HTR-8/SVneo (cell line): ENCODE measurements at regions not wholly inside any gene's neighbourhood (a gene's known extent, or its start where the extent isn't known, plus 50 kb on each side); places are given as distances from the start of the nearest gene placed in this dataset.
"Not testable (repeated sequence)": the region's sequence is repeated elsewhere in the genome, so short reads cannot be mapped to it uniquely, and the experiment has no call there.

Source experiments
- DNase-seq: peaks from one replicate; pipeline ENCODE4 v3.0.0; 2011; ENCODE audit warnings: low spot score, mixed read lengths; ENCODE audit not compliant: insufficient read length
- FAIRE-seq: peaks from 2 replicates; lab custom pipeline; 2011; peaks lifted over from hg19 to GRCh38; lab: Jason Lieb, UNC

GRCh38 chr4:14002331-14002730 lies 374.8 kb upstream of the BOD1L1 start:
- DNase-seq, FAIRE-seq: not testable (repeated sequence)

DNA sequence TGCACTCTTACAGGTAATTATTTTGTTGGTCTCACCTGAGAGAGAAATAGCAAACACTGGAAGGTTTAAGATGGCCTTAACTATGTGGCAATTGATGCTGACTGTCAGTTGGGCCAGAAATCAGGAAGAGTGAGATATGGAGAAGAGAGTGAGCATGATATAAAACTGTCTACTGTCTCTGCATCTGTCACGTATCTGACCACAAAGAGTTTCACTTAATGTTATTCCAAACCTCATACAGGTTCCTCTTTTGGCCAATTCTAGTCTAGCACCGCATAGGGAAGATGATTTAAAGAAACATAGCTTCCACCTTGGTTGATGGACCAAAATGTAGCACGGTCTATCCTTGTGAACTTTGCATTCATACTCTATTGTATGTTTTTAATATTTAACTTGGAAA lies 381.0 kb upstream of the BOD1L1 start:
- no peak for DNase-seq
- no peak for FAIRE-seq

GRCh38 chr4:14018191-14018853 lies 390.8 kb upstream of the BOD1L1 start:
- no peak for DNase-seq
- FAIRE-seq: no peak

DNA sequence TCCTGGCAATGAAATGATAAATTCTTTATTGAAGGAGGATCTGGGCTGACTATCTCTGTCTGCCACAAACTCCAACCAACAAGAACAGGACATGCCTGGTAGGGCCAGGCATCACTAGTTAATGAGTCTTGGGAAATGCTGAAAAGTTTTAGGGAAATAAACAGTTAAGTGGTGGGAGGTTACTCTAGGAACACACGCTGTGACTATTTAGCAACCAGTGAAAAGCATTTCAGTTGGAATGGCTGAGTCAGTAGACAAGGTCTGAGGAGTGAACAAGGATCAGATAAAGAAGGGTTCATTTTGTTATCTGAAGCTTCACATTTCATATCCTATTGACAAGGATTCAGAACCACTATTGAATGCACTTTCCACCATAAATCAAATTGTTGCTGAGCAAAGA lies 394.9 kb upstream of the BOD1L1 start:
- DNase-seq (no peak), FAIRE-seq (no peak)

- FAIRE-seq (no peak), DNase-seq (peak; percentile 3)
These were observed 395.5 kb upstream of the BOD1L1 start for GRCh38 chr4:14023036-14023435.

DNA sequence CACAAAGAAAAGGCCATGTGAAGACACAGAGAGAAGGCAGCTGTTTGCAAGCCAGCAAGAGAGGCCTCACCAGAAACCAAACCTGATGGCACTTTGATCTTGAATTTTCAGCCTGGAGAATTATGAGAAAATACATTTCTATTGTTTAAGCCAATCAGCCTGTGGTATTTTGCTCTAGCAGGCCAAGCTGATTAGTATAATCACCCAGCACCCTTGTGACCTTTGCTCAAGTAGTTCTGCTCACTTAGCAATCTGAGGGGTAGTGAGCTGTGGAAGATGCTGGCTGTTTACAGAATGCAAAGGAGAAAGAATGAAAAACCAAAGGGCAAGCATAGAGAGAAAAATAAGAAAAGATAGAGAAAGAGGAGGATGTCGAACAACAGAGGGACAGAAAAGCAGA lies 396.4 kb upstream of the BOD1L1 start:
- no peak for FAIRE-seq
- DNase-seq: no peak

- DNase-seq (no peak), FAIRE-seq (no peak)
These were observed 397.6 kb upstream of the BOD1L1 start for GRCh38 chr4:14025111-14025510.

DNA sequence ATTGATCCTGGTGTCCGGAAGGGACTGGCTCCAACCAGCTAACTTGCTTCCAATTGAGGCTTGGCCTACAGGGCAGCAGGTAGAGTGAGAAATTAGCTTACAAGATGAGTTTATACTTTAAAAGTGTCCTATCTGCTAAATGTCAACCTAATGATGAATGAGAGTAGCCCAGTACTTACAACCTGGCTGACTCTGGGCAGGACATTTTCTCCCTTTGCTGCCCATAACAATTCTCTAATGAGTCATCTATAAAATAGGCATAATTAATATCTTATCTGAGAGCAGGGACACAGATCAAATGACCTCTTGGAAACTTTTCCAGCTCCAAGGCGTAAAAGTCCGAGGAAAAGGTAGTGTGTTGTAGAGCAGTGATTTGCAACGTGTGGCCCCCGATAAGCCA lies 398.4 kb upstream of the BOD1L1 start:
- DNase-seq: no peak
- FAIRE-seq: no peak

DNA sequence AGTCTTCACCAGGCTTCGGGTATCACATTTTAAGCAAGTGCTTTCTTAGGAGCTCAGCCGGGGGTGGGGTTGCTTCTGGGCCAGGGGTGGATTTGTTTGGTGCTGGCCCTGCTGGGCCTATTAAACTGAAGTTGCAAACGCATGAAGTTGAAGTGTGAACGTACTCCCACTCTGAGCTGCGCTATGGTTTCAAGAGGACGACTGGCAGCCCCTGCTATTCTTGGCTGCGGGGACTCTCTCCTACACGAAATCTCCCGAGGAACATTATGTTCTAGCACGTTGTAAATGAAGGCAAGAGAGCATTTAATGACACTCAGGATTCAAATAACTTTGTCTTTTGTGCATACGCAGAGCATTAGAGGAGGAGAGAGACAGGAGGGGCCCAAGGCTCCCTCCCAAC lies 401.3 kb upstream of the BOD1L1 start:
- FAIRE-seq (no peak), DNase-seq (no peak)

- no peak for FAIRE-seq
- no peak for DNase-seq
These were observed 407.6 kb upstream of the BOD1L1 start for GRCh38 chr4:14035076-14035475.

- FAIRE-seq (no peak), DNase-seq (no peak)
These were observed 415.7 kb upstream of the BOD1L1 start for GRCh38 chr4:14043203-14043602.

DNA sequence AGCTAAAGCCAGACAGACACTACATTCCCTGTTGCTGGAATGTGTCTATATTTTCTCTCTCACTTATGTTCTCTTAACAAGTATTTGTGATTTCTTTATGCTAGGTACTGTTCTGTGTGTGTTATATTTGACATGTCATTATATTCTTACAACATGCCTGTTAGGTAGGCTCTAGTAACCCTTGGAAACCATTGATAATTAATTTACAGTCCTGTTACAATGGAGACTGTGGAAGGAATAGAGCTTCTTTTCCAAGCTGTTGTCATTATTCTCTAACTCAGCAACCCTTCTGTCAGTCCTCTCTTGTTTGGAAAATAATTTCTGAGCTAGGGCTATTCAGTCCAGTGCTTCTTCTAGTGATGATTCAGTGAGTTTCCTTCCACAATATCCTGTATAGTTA lies 419.1 kb upstream of the BOD1L1 start:
- FAIRE-seq: no peak
- no peak for DNase-seq

DNA sequence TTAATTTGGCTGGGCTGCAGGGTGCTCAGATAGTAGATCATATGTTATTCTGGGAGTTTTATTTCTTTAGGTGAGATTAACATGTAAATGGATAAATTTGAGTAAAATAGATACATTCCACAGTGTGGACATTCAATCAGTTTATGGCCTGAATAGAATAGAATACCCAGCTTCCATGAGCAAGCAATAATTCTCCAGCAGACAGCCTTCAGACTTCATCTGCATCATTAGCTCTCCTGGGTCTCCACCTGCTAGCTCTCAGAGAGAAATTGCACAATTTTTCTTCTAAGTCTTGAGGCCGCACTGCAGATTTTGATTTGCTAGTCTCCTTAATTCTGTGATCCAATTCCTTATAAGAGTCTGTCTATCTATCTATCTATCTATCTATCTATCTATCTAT lies 420.3 kb upstream of the BOD1L1 start:
- FAIRE-seq (no peak), DNase-seq (no peak)

GRCh38 chr4:14049946-14050345 lies 422.4 kb upstream of the BOD1L1 start:
- no peak for FAIRE-seq
- DNase-seq: no peak

DNA sequence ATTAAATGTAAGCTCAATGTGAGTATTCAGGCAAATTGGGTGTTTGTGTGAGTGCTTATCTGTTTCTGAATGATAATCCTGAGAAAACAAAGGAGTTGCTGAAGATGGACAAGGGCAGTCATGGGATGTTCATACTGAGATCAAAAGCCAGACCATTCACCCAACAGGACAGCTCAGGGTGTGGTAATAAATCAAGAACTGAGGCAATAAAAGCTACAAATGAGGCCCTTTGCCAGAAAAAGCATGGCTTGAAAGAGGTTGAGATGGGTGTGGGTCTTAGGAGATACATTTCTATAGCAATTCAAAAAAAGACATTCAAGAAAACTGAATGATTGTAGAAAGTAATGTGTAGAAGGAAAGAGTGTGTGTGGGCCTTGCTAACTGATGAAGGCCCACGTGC lies 425.8 kb upstream of the BOD1L1 start:
- DNase-seq (no peak), FAIRE-seq (no peak)

- FAIRE-seq: no peak
- no peak for DNase-seq
These were observed 426.9 kb upstream of the BOD1L1 start for GRCh38 chr4:14054391-14054790.

DNA sequence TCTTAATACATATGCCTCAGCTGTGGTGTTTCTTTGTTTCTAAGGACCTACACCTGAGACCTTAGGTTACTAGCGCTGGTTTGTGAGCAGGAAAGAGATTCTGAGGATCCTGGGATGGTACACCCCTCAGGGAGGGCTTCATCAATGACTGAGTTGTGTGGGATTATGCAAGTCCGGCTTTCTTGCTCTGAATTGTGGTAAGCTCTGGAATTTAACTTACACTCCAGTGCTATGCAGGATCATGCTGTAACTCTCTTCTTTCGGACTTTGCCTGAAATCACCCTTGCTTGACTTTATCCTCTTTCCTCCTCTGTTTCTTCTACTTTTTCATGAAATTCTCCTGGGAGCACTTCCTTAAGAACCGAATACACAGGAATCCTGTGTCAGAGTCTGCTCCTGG lies 431.5 kb upstream of the BOD1L1 start:
- DNase-seq (no peak), FAIRE-seq (no peak)

GRCh38 chr4:14064984-14065383 lies 437.5 kb upstream of the BOD1L1 start:
- FAIRE-seq (no peak), DNase-seq (no peak)

GRCh38 chr4:14065406-14065805 lies 437.9 kb upstream of the BOD1L1 start:
- DNase-seq (no peak), FAIRE-seq (no peak)

- FAIRE-seq (no peak), DNase-seq (no peak)
These were observed 439.5 kb upstream of the BOD1L1 start for GRCh38 chr4:14066979-14067378.

- FAIRE-seq: no peak
- no peak for DNase-seq
These were observed 442.4 kb upstream of the BOD1L1 start for GRCh38 chr4:14069886-14070285.

- FAIRE-seq: no peak
These were observed 442.9 kb upstream of the BOD1L1 start for GRCh38 chr4:14070289-14070880.

More at GRCh38 chr4:14070289-14070880, 442.9 kb upstream of the BOD1L1 start:
- DNase-seq: no peak
